HG03045 (cell line): ENCODE measurements at regions not wholly inside any gene's neighbourhood (a gene's known extent, or its start where the extent isn't known, plus 50 kb on each side); places are given as distances from the start of the nearest gene placed in this dataset.
"Not testable (repeated sequence)": the region's sequence is repeated elsewhere in the genome, so short reads cannot be mapped to it uniquely, and the experiment has no call there.

Experiments used
- ATAC-seq: cut with Tn5 transposase; IDR thresholded peaks from one replicate; pipeline ENCODE4 v1.9.1; 2021; ENCODE audit warnings: mild to moderate bottlenecking, moderate library complexity; ENCODE audit not compliant: unreplicated experiment

DNA sequence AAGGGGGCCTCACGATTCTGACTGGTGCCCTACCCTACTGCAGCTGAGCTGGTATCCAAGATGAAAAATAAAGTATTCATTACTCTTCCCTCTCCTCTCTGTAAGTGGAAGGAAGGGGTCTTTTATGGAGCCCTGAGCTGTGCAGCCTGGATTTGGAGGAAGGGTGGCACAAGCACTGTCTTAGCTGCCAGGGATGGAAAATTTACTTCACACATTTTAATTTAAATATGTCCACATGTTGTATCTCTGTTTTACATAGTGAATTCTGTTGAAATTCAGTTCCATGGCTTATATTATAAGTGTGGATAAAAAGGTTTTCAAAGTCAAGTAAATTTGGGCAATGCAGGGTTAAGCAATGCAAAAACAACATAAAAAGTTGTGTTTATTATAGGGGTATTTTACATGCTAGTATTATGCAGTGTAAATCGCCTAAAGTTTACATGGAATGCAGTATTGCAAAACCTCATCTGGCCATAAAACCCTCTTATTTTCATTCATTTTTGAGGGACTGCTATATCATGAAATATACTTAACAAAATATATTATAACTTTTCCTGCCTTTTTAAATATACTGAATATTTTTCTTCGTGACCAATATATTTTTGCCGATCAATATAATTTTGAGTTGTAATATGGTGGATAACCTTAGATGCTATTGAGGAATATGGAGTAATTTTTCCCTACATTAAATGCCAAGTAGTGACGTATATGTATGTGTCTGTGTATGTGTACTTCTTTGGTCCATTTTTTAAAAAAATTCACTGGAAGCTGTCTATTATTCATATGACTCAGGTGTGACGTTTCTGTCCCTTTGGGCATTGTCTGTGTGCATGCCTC is 333.9 kb upstream of the CYRIA start:
- no peak for ATAC-seq

DNA sequence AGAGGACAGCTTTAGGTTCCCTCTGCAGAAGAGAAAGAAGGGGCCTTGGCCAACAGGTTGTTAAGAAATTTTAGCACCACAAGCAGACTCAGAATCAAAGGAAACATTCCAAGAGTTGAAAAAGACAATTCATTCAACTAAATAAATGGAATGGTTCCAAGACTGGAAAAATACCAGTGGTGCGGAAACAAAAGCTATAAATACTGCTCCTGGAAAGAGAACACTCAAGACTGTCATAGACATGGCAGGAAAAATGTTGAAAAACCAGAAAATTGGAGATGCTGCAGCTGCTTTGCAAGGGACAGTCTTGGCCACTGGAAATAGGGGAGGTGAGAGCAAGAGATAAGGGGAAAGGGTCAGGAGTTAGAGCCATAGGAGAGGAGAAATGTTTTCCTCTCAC is 312.7 kb upstream of the CYRIA start:
- ATAC-seq: no peak

DNA sequence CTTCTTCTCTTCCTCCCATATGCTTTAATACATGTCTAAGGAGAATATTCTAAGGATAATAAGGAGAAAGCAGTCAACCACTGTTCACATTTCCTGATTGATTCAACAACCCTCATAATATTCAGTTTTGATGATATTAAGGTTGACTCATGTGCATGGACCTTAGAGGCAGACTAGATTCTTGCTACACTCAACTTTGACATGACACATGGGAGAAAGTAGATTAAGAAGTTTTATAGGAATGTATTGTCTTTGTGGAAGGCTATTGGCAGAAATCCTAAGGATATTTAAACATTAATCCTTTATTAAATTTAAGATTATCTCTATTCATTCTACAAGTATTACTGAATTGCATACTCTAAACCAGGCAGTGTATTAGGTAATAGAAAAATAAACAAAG is 309.1 kb upstream of the CYRIA start:
- no peak for ATAC-seq

DNA sequence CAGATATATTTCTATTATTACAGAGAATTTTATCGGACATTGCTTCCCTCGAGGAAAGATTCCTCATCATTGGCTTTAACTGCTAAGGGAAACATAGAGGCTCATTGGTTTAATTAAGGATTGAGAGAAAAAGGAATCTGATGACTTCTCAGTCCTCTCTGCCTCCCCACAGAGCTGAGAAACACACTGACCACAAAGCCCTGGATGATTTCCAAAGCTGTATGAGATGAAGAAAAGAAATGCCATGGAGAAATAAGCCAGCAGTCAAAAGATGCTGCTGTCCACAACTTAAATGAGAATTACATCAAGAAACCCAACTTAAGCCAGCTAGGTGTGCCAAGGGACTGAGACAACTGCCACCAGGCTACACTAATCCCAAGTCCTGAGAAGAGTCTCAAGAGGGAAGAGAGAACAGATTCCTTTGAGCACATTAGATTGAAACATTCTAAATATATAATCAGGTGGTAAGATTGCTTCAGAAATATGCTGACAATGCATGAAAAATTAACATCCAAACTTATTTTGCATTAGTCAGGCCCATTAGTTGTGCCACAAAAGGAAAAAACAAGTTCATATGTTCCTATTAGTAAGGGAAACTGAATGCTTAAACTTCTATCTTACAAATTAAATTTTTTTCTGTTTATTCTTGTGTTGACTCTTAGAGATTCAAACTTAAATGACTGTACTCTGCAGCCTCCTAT is 308.1 kb upstream of the CYRIA start:
- ATAC-seq: no peak

DNA sequence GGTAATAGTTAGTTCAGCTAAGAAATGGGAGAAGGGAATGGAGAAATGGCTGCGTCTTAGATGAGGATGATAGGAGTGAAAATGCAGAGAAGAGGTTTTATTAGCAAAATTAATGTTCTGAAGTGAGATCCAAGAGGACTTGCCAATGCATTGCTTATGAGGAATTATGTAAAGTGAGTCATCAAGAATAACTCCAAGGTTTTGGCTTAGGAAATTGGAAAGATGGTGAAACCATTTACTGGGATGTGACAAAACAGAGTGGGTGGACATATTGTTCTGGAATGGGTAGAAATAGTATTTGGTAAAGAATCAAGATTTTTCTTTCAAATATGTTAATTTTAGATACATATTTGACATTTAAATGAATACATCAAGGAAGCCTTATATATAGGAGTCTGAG is 306.6 kb upstream of the CYRIA start:
- no peak for ATAC-seq

DNA sequence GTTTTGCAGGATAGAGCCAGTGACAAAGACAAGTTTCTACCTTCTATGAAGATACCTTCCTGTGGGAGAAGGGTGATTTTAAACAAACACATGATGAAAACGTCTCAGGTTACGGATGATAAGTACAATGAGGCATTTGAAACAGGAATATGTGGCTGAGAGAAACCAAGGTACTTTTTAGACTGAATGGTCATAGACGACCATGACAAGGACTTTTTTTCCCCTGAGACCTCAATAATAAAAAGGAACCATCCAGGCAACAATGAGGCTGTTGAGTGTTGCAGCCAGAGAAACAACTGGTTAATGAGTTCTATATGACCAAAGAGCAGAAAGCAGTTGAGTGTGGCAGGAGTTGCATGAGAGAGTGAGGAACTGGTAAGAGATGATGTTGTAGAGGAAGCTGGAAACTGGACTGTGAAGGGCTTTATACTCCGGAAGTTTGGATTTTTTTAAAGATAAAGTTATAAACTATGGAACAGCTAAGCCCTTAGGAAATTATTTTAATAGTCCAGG is 306.1 kb upstream of the CYRIA start:
- ATAC-seq: no peak

DNA sequence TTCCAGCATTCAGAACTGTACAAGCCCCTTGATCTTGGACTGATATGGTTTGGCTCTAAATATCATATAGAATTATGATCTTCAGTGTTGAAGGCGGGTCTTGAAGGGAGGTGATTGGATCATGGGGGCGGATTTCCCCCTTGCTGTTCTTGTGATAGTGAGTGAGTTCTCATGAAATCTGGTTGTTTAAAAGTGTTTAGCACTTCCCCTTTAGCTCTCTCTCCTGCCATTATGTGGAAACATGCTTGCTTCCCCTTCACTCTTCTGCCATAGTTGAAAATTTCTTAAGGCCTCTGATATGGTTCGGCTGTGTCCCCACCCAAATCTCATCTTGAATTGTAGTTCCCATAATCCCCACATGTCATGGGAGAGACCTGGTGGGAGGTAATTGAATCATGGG is 305.3 kb upstream of the CYRIA start:
- not testable (repeated sequence) for ATAC-seq

DNA sequence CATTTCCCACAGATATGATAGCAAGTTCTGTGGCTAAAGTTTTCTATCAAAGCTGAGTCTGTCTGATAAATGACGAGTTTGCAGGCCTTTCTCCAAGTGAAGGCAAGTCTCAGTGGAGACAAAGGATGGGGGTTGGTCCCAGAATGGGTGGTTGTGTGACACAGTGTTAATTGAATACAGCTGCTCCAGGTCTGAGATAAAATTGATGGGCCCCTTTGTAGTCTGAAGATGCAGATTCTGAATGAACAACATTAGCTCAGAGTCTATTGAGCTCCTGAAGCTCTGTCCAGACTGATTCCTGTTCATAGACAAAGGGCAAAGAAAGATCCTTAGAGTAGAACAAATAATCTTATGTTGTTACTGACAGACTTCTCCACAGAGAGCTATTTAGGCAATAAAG is 296.9 kb upstream of the CYRIA start:
- no peak for ATAC-seq

DNA sequence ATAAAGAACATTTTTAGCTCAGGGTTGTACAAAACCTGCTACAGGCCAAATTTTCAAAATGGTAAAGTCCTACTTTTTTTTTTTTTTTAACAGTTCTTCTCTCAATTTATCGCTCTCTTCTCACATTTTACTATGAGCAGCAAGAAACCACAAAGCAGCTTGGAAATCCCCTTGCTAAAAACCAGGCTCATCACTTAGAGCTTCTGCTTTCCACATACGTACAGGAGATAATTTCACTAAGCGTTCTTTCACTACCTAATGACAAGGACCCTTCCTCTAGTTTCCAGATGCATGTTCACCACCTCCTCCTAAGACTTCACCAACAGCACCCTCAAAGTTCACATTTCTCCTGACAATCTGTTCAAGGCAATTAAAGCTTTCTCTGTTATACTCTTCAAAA is 294.9 kb upstream of the CYRIA start:
- no peak for ATAC-seq

DNA sequence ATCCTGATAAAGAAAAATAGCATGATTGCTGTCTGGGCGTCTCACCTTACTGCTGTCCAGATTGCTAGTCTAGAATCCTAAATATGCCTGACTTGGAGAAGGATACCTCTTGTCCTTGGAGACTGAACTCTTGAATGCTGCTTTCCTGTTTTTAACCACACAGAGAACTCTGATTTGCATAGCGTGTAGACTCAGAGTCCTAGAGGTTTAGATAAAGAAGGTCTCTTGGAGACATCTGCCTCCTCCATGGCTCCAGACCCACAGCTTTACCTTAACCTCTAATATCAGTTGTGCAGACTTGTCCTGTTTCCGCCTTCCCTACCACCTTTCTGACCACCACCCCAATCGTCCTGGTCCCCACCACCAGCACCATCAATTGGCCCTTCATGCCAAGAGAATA is 292.6 kb upstream of the CYRIA start:
- ATAC-seq: no peak

DNA sequence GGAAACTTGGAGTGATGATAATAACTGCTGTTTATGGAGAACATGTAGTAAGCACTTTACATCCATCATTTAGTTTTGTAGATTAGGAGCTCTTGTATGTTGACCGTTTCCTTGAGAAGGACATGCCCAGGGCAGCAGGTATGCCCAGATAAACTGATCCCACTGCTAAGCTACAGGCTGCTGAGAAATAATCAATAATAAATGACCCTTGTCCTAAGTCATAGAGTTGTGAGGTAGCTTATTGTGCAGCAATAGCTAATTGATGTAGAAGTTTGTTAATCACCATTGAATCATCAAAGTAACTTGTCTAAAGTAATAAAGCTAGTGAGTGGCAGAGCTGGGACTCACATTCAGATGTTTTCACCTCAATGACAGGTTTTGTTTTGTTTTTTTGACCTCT is 287.2 kb upstream of the CYRIA start:
- ATAC-seq: no peak

DNA sequence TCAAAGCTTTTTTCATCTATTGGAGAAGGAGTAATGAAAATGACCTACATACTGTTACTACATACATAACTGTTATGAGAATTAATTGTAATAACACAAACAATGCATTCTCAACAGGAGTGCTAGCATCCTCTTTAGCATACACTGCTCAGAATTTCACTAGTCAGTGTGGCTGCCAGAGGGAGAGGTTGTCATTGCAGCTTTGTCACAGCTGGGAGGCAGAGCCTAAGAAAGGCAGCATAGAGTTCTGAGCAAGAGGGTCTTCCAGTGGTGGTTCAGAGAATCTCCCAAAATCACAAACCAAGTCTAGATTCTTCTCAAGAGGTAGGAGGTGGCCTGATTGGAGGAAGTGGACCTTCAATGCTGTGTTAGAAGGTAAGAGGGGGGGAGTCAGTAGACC is 286.7 kb upstream of the CYRIA start:
- ATAC-seq: no peak

DNA sequence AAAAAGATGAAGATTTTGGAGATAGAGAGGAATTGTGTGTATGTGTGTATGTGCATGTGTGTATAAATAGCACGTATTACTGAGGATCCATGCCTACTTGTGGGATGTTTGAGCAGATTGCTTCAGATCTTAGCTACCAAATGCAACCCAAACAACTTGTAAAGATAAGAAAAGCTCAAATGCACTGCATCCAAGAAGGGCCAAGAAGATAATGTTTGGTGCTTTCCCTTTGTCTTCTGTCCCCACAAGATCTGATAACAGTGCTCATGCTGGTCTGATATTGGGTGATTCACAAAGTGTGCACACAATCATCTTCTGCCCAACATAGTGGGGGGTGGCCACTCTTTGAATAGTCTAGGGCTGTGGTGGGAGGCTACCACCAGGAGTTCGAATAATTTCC is 284.8 kb upstream of the CYRIA start:
- no peak for ATAC-seq

DNA sequence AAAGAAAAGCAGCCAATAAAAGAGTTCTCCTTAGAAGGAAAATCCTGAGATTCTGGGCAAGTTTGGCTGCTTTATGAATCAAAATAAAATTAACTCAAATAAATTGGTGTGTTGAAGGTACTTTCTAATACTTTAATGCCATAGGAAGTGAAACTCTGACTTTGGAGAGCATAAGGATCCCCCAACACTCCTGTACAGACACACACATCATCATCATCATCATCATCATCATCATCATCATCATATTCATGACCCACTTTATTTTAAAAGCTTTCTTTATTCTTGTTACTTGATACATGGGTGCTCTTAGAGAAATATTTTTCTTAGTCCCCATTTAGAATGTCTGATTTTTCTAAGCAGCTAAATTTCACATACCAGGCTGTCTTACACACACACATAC is 283.1 kb upstream of the CYRIA start:
- ATAC-seq: no peak

DNA sequence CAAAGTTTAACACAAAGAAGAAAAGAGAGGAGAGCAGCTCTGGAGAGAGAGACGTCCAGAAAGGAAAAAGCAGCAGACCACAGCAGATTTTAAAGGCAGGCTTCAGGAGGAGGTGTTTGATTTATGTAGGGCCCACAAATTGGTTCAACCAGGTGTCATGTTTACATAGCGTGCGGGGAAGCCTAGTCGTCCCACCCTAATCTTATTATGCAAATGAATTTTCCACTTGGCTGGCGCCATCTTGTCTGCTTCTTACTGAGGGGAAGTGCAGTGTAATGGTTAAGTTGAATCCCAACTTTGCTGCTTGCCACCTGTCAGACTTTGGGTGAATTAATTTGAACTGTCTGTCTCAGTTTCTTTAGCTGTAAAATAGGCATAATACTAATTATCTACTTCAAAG is 282.4 kb upstream of the CYRIA start:
- no peak for ATAC-seq

DNA sequence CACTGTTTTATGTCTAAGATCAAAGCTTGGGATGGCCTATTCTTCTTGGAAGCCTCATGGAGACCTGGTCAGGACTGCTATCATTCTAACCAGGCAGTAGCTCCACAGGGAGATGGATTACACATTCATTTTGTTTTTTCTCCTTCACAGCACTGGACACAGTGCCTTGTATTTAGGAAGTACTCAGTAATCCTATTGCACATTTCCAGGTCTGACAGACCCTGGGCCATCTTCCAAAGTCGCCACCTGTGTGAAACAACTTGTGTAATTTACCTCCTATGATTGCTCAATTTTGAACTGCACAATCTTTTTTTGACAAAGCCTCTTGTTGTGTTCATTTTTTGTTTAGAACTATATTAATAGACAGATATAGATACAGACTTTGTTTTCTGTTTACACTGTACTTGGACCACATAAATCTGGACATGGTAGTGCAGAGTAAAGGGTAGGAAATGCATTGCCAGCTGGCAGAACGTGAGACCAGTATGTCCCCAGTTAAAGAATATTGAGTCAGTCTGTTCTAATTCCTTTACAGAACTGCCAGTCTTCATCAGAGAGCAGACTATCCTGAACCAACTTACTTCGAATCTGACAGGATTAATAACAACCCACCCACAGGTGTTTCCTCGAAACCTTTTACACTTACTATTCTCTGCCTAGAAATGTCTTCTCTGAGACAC is 277.8 kb upstream of the CYRIA start:
- ATAC-seq: no peak

DNA sequence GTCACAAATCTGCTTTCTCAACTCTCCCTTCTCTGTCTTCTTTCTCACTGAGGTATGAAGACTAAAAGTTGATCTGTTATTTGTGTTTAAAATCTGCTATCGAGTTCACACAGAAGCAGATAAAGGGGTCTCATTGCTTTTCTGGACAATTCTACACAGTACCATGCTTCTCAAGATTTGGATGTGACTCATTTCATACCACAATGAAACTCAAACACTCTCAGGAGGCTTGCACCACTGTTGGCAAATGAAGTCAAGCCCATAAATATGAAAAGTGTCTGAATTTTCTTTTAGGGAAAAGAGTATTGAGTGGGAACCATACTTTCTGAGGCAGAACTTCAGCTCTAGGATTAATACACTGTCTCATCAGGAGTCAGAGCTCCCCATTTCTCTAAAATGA is 274.6 kb upstream of the CYRIA start:
- ATAC-seq: no peak

DNA sequence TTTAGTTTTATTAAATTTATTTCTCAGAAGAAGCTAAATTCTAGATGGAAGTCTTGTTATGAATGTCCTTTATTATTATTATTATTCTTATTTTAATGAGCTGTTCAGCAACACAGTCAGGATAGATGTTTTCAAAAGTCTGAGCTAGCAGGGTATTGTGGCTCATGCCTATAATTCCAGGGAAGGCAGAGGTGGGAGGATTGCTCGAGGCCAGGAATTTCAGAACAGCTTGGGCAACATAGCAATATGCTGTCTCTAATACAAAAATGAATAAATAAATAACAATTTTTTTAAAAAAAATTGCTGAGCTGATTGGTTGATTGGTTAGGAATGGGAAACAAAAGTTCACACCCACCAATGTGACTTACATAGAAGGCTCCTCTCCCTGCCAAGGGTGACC is 274.1 kb upstream of the CYRIA start:
- no peak for ATAC-seq

DNA sequence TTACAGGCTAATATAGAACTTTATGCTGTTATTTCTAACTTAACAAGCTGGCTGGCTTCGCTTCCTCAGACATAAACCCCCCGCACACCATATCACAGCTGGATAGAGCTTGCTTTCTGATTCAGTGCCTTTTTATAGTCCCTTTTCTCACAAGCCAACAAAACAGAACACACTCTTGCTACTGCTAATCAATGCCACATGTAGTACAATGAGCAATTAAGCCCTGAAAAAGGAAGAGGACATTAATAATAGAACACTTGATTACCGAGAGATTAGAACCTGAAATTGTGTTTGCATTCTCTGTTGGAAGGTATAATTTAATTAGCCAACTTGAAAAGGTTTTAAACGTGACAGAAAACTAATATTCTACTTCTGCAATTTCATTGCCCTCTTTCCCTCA is 267.7 kb upstream of the CYRIA start:
- ATAC-seq: no peak

DNA sequence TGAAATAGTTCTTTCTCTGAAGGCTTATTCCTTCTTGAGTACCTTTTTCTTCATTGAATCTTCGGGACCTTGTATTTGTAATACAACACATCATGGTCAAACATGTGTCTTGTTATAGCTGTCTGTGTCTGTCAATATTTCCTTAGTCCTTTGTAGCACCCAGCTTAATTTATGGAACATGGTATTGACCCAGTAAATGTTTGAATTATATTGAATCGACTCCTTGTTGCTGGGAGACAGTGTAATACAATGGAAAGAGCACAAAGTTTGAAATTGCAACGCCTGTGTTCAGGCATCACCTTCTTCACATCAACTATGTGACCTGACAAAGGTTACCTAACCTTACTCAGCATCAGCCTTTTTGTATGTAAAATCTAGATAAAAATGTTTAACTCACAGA is 267.2 kb upstream of the CYRIA start:
- ATAC-seq: no peak

DNA sequence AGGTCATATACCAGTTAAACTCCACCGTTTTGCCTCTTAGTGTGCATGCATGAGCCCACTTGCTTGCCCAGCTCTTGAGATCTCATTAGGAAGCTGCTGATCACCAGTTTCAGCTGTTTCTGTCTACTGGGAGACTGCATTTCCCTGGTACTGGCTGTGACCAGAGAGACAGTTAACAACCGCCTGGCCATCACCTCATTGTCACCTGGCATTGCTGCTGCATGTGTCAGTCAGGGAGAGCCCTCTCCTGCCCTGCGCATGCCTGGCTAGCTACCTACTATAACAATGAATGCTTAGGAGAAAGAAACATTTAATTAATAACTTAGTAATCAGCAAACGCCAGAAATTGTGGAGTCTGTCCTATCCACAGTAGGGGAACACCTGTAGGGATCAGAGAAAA is 265.8 kb upstream of the CYRIA start:
- no peak for ATAC-seq

DNA sequence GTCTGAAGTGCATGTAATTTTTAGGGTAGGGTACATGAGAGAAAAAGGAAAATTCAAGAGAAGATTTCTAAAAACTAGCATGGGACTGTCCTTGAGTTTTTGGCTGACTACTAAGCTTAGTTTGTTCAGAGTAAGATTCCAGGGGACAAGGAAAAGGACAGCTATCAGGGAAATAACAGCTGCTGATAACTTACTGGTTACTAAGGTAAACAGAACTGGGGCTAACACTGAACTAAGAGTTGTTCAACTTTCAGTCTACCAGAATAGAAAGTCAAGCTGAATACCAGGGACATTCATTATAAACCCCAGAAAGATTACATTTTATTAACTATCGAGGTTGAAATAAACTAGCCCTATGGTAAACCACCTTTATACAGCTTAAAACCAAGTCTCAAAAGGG is 261.8 kb upstream of the CYRIA start:
- ATAC-seq: no peak
